Activated CD8-positive, alpha-beta T cell treated with anti-CD3 and anti-CD28 coated beads, Interleukin-2, amount 10 ng/mL, durations not matched to agents 7 days and 5 days (primary cell): ENCODE measurements at regions not wholly inside any gene's neighbourhood (a gene's known extent, or its start where the extent isn't known, plus 50 kb on each side); places are given as distances from the start of the nearest gene placed in this dataset.

Experiments used
- ATAC-seq: fragments of 150-1000 bp; cut with Tn5 transposase; one replicate; pipeline ENCODE4 v1.10.0; 2021; ENCODE audit warnings: moderate library complexity
- CTCF ChIA-PET: fragments of 350-600 bp; sonication (Branson Sonifier 250); formaldehyde crosslinking; loops from one replicate; lab custom pipeline; 2021; ENCODE audit warnings: antibody characterized with exemption; lab: Charles Lee
- POLR2A ChIA-PET: fragments of 350-600 bp; sonication (Branson Sonifier 250); formaldehyde crosslinking; loops from one replicate; lab custom pipeline; 2021; ENCODE audit warnings: antibody characterized with exemption; lab: Charles Lee
- DNase-seq: peaks from one replicate; pipeline ENCODE4 v3.0.0-alpha.2; 2020
- H3K27ac Mint-ChIP-seq: one replicate; pipeline ENCODE4 v1.8.0; 2021; ENCODE audit warnings: mild to moderate bottlenecking, mixed read lengths
- H3K27me3 Mint-ChIP-seq: one replicate; pipeline ENCODE4 v1.8.0; 2021; ENCODE audit warnings: low read depth, mixed read lengths
- H3K36me3 Mint-ChIP-seq: one replicate; pipeline ENCODE4 v1.8.0; 2021; ENCODE audit warnings: low read depth, mixed read lengths
- H3K4me1 Mint-ChIP-seq: one replicate; pipeline ENCODE4 v1.8.0; 2021; ENCODE audit warnings: low read depth, mixed read lengths
- H3K4me3 Mint-ChIP-seq: one replicate; pipeline ENCODE4 v1.8.0; 2021; ENCODE audit warnings: mild to moderate bottlenecking, mixed read lengths
- H3K9me3 Mint-ChIP-seq: one replicate; pipeline ENCODE4 v1.8.0; 2022; ENCODE audit warnings: mixed read lengths; ENCODE audit not compliant: insufficient read depth

DNA sequence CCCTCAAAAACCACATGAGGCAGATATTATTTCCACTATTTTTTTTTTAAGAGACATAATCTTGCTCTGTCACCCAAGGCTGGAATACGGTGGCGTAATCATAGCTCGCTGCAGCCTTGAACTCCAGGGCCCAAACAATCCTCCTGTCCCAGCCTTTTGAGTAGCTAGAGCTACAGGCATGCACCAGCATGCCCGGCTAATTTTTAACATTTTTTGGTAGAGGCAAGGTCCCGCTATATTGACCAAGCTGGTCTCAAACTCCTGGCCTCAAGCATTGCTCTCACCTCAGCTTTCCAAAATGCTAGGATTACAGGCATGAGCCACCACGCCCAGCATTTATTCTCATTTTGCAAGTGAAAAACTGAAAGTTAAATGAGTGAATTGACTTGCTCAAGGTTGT is 50.8 kb upstream of the PIAS1 start:
- Mint-ChIP-seq H3K27me3 (no peaks in the 10 kb centered on the region), H3K9me3 (peaks cover 7% of the 10 kb centered on the region), H3K4me3 (no peak overlapping the region), H3K4me1 (no peaks in the 10 kb centered on the region), H3K36me3 (peaks cover 3% of the 10 kb centered on the region), H3K27ac (no peak overlapping the region)
- DNase-seq, result no peak
- POLR2A ChIA-PET, result no interaction called here
- no peak for ATAC-seq
- CTCF ChIA-PET, result no interaction called here
